Amniotic stem cell (primary cell): ENCODE measurements at regions not wholly inside any gene's neighbourhood (a gene's known extent, or its start where the extent isn't known, plus 50 kb on each side); places are given as distances from the start of the nearest gene placed in this dataset.

Source experiments
- DNase-seq: peaks from one replicate; lab custom pipeline; 2025; lab: John Stamatoyannopoulos, UW

DNA sequence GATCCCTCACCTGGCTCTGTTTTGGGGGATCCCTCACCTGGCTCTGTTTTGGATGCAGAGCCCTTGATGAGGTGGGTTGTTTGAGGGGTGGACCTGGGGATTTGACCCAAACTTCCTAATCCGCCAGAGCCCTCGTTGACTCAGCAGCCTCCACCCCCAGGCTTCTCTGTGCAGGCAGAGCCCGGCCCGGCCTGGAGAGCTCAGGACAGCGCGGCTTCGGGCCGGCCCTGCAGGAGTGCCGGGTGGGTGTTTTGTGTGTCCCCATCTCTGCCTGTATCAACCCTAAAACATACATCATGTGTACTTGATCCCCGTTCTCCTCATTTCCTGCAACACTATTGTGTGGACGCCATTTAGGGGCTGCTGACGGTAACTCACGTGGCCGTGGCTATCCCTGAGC lies 124.2 kb downstream of the SIK1 start:
- no peak for DNase-seq

DNA sequence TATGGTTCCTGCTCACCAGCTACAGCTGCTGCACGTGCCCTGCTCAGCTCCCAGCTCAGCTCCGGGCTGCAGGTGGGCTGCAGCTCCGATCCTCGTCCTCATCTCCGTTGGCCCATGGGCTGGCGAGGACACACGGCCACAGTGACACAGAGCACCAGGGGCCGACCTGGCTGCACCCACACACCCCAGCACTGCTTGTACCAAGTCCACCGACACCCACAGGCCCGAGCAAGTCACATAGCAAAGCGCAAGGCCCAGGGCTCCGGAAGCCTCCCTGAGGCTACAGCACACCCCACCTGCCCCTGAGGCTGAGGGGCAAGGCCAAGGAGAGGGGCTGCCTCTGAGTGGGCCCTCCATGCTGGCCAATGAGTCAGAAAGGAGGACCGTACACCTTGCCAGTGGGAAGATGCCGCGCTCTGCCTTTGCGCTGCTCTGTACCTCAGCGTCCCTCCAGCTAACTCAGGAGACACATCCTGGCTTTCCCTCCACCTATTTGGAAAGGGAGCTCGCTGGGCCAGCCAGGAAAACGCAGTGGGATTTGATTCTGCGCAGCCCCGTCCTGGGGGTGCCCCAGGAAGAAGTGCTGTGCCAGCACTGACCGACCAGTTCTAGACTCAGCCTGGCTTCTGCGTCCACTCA lies 124.8 kb downstream of the SIK1 start:
- no peak for DNase-seq

DNA sequence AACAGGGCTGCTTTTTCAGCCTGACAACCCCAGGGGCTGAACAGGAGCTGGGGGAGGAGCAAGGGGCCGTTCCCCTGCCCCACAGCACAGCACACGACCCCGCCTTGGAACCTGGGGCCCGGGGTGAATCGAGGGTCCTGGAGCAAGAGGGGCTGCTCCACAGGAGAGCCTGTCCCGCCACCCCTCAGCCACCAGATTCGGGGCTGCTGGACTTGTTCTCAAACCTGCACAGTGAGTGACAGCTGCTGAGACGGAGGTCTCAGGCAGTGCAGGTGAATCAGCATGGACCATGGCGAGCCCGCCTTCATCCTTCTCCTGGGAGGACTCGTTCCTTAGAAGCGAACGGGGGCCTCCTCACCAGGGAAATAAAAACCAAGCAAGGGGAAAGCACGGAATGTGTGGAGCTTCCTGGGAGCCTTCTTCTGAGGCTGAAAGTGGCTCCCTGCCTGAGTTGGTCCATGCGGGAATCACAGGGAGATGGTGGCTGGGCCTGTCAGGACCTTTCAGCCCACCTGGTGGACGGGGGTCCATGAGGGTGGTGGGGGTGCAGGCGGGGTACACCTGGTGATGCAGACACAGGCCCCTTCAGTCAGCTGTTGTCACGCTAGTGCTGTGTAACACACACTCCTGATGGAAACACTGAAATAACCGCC lies 125.4 kb downstream of the SIK1 start:
- DNase-seq, result no peak

GRCh38 chr21:43300496-43301408 lies 126.2 kb downstream of the SIK1 start:
- DNase-seq, result no peak

GRCh38 chr21:43299441-43300277 lies 127.3 kb downstream of the SIK1 start:
- no peak for DNase-seq

GRCh38 chr21:43298546-43299440 lies 128.1 kb downstream of the SIK1 start:
- DNase-seq, result no peak

- DNase-seq, result no peak
Measured at GRCh38 chr21:43297989-43298388, 128.9 kb downstream of the SIK1 start.

DNA sequence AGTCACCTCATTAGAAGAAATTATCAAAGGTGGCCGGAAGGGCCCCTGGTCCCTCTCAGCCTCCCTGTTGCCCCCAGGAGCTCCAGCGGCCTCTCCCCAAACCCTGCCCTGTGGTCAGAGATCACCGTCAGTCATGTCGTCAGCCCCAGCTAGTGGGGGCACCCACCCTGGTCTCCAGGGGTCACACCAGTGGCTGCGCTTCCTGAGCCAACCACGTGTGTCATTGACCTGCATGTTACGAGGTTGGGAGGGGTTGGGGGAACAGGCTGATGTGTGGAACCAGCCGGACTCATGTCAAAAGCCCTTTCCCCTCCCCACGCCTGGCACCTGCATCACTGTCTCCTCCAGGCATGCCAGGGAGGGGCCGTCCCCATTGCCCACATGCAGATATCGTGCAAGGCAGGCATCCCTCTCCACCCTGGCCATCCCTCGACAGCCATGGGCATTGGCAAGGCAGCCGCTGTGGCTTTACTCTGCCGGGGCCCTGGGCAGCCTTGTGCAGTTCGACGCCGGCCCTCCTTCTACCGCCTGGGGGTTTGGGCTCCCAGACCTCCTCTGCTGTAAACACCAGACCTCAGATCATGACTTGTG lies 128.7 kb downstream of the CRYAA start:
- no peak for DNase-seq

DNA sequence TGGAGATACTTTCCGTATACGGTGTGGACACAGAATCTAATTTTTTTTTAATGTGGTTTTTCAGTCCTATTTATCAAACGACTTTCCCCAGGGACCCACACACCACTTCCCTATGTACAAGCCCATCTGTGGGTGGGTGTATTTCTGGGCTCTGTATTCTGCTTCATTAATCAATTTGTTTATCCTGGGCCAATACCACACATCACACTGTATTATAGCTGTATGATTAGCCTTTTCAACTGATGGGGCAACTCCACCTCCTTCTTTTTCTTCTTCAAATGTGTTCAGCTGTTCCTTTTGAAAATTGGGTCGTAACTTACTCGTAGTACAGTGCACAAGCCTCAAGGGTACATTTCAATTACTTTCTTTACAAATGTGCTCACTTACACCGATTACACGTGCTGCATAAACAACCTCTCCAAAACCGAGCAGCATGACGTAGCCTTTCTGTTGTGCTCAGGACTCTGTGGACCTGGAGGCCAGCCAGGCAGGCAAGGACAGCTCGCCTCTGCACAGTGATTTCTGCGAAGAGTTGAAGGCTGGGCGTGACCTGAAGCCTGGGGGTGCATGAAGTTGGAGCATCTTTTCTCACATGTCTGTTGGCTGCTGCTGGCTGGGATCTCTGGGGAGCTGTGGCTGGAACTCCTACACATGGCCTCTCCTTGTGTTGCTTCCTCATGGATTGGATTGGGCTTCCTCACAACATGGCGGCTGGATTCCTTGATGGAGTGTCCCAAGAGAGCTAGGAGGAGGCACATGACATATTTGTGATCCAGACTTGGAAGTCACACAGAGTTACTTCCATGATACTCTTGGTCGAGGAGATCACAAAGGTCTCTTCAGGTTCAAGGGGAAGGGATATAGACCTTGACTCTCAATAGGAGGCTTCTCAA lies 126.5 kb downstream of the CRYAA start:
- DNase-seq, result no peak

DNA sequence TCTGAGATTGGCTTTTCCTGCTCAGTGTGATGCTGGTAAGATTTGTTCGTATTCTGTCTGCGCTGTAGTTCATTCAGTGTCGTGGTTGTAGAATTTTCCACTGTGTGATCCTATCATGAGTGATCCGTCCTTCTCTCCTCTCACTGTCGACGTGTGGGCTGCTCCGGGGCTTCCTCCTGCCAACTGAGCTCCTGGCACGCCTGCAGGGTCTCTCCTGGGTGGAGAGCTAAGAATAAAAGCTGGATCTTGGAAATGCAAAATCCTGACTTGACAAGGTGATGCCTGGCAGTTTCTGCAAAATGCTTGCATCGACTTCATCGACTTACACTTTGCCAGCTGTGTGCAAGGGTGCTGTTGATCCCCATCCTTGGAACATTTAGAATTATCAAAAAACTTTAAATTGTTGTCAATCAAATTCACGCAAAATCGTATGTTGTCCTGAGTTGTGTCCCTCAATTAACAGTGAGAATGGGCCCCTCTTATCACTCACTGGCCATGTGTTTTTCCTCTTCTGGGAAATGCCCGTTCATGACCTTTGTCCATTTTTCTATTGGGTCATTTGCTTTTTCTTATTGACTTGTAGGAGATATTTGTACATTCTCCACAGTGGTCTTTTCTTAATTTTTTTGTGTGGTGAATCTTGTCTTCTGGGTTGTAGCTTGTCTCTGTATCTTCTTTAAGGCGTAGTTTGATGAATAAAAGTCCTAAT lies 125.5 kb downstream of the CRYAA start:
- no peak for DNase-seq

DNA sequence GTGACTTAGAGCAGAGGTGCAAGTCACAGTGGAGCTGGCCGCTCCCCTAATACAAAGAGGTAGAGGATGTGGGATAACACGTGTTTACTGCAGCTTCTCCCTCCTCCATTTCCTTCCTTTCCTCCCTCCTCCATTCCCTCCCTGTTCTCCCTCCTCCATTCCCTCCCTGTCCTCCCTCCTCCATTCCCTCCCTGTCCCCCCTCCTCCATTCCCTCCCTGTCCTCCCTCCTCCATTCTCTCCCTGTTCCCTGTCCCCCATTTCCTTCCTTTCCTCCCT lies 124.0 kb downstream of the CRYAA start:
- no peak for DNase-seq

GRCh38 chr21:43292041-43292865 lies 123.4 kb downstream of the CRYAA start:
- no peak for DNase-seq

DNA sequence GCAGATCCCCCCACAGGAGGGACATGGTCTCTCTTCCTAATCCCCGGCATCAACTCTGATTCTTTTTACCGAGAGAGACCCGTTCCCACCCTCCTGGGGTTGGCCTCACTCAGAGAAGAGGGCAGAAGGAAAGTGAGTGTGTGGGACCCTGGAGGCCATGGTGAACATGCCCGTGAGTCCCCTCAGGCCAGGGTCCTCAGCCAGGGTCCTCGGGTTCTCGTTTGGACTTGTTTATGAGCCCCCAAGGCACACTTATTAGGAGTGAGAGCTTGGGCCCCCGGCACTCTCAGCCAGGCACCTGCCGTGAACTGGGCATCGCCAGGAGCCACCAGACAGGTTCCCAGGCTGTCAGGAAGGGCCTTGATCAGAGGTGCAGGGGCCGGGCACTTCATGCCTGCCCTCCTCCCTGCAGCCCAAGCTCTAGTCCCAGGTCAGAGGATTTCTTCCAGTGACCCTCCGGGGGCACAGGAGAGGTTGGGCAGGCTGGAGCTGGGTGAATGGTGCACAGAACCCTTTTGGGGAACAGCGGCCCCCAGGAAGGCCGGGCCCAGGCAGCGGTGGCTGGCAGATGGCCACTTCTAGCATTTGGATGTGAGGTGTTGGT lies 122.6 kb downstream of the CRYAA start:
- DNase-seq, result no peak

GRCh38 chr21:43290421-43291346 lies 121.9 kb downstream of the CRYAA start:
- DNase-seq, result no peak

DNA sequence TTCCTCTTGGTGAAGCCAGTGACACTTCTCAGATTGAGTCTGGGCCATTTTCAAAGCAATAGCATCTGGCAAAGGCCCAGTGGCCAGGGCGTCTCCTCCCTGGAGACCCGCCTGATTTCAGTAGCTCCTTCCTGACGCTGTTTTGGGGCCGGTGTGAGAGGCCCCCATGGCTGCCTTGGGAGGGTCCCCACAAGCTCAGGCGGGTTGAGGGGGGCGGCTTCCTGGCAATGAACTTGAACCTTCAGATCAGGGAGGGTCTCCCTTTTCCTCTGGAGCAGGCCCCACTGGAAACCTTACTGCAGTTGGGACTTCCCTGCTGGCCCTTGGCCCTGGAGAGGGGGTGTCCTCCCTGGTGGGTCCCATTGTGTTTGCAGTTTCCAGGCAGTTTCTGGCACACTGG lies 121.2 kb downstream of the CRYAA start:
- no peak for DNase-seq

- no peak for DNase-seq
Measured at GRCh38 chr21:43289442-43289841, 120.6 kb downstream of the CRYAA start.
